Fibroblast of lung (primary cell): ENCODE measurements at regions not wholly inside any gene's neighbourhood (a gene's known extent, or its start where the extent isn't known, plus 50 kb on each side); places are given as distances from the start of the nearest gene placed in this dataset.

Source experiments
- EZH2 ChIP-seq: IDR thresholded peaks from 2 replicates; pipeline ENCODE4 v1.5.1; 2012; ENCODE audit warnings: low read length, control low read depth, mild to moderate bottlenecking; ENCODE audit errors: missing control alignments
- TF ChIP-seq, protein P1 (sequence below), 2 donors: IDR thresholded peaks in 1 of 2; conservative IDR thresholded peaks in 1 of 2; 1 replicate in 1 of 2; 2 replicates in 1 of 2; pipeline ENCODE4 v1.5.1; 2011 to 2012; ENCODE audit warnings: low read length in 2 of 2, control low read depth in 1 of 2, inconsistent platforms in 1 of 2, low read depth in 1 of 2, mild to moderate bottlenecking in 1 of 2

DNA sequence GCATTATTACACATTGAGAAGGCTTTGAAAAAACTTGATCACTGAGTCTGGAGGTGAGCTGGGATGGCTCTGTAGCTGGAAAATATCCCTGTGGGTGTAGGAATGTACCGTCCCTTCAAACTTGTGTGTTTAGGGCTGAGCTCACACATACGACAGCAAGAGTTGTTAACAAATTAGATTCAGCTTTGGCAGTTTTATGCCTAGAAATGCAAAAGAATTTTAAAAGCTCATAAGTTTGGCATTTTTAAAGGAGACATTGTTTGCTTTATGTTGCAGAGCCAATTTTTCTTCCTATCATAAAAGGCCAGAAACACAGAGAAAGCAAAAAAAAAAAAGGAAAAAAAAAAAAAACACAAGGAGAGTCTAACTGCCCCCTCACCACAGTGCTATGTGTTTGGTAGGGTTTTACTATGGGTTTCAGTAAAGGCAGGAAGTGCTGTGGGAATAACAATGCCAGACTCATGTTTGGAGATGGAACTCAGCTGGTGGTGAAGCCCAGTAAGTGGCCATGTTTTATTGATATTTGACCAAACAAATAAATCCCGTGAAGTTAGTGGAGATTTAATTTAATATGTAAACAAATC lies 78.4 kb downstream of the DAD1 start:
- no peak for TF ChIP-seq EZH2
- TF ChIP-seq, protein P1, sequence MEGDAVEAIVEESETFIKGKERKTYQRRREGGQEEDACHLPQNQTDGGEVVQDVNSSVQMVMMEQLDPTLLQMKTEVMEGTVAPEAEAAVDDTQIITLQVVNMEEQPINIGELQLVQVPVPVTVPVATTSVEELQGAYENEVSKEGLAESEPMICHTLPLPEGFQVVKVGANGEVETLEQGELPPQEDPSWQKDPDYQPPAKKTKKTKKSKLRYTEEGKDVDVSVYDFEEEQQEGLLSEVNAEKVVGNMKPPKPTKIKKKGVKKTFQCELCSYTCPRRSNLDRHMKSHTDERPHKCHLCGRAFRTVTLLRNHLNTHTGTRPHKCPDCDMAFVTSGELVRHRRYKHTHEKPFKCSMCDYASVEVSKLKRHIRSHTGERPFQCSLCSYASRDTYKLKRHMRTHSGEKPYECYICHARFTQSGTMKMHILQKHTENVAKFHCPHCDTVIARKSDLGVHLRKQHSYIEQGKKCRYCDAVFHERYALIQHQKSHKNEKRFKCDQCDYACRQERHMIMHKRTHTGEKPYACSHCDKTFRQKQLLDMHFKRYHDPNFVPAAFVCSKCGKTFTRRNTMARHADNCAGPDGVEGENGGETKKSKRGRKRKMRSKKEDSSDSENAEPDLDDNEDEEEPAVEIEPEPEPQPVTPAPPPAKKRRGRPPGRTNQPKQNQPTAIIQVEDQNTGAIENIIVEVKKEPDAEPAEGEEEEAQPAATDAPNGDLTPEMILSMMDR (conservative IDR thresholded peaks at IDR 0.05 in 1 of 2, IDR thresholded peaks at IDR 0.05 in 1 of 2; ENCODE audit: low read depth in 1 of 2, low read length in 2 of 2): no peak
